ENCODE measurements at regions not wholly inside any gene's neighbourhood (a gene's known extent, or its start where the extent isn't known, plus 50 kb on each side); places are given as distances from the start of the nearest gene placed in this dataset.
"Not testable (repeated sequence)": the region's sequence is repeated elsewhere in the genome, so short reads cannot be mapped to it uniquely, and the experiment has no call there.

DNA sequence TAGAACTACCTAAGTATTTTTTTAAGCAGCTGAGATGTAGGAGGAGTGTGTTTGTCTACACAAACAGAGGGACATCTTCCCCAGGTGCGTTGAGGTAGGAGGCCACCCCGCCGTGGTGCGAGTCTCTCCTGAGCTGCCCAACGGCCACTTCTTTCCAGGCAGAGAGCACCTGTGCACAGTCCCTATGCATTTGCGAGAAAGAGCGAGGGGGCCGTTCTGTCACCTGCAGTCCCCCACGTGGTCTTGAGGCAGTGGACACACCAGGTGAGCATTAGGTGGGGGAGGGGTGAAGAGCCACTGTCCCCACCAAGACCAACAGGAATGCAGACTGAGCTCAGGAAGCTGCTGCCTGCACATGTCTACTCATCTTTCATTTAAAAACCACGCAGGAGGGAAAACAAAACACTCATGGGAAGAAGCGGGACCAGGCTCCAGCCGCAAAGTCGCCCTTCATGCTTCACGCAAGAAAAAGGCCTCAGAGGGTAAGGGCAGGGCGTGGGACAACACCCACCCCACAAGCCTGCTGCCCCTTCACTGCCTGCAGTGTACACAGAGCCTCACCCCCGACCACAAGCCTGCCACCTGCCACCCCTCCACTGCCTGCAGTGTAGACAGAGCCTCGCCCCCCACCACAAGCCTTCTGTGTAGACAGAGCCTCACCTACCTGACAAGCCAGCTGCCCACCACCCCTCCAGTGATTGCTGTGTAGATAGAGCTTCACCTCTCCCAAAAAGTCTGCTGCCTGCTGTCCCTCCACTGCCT, 142.0 kb downstream of the DLL1 start:
- Histone ChIP-seq H3K36me3 (no peaks in the 10 kb centered on the region), H3K4me1 (peaks cover 0 to 45% (median 7%) of the 10 kb centered on the region in 3 donors), H3K4me3 (no peak overlapping the region), H3K27me3 (peaks cover 7% of the 10 kb centered on the region), H3K9me3 (peaks cover 0 to 7% (median 0%) of the 10 kb centered on the region in 3 donors), H3K27ac (no peak overlapping the region)
- TF ChIP-seq POLR2A (IDR thresholded peaks at IDR 0.05): no peak
- TF ChIP-seq, protein P1, sequence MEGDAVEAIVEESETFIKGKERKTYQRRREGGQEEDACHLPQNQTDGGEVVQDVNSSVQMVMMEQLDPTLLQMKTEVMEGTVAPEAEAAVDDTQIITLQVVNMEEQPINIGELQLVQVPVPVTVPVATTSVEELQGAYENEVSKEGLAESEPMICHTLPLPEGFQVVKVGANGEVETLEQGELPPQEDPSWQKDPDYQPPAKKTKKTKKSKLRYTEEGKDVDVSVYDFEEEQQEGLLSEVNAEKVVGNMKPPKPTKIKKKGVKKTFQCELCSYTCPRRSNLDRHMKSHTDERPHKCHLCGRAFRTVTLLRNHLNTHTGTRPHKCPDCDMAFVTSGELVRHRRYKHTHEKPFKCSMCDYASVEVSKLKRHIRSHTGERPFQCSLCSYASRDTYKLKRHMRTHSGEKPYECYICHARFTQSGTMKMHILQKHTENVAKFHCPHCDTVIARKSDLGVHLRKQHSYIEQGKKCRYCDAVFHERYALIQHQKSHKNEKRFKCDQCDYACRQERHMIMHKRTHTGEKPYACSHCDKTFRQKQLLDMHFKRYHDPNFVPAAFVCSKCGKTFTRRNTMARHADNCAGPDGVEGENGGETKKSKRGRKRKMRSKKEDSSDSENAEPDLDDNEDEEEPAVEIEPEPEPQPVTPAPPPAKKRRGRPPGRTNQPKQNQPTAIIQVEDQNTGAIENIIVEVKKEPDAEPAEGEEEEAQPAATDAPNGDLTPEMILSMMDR (IDR thresholded peaks at IDR 0.05): no peak
- TF ChIP-seq POLR2AphosphoS5 (IDR thresholded peaks at IDR 0.05): no peak
- TF ChIP-seq EP300 (IDR thresholded peaks at IDR 0.05): no peak
- WGBS, 2 donors (ENCODE audit: low coverage in 1 of 2): 60 to 86% methylated on average over 1 to 8 of the region's 17 CpGs
- ATAC-seq: no peak

DNA sequence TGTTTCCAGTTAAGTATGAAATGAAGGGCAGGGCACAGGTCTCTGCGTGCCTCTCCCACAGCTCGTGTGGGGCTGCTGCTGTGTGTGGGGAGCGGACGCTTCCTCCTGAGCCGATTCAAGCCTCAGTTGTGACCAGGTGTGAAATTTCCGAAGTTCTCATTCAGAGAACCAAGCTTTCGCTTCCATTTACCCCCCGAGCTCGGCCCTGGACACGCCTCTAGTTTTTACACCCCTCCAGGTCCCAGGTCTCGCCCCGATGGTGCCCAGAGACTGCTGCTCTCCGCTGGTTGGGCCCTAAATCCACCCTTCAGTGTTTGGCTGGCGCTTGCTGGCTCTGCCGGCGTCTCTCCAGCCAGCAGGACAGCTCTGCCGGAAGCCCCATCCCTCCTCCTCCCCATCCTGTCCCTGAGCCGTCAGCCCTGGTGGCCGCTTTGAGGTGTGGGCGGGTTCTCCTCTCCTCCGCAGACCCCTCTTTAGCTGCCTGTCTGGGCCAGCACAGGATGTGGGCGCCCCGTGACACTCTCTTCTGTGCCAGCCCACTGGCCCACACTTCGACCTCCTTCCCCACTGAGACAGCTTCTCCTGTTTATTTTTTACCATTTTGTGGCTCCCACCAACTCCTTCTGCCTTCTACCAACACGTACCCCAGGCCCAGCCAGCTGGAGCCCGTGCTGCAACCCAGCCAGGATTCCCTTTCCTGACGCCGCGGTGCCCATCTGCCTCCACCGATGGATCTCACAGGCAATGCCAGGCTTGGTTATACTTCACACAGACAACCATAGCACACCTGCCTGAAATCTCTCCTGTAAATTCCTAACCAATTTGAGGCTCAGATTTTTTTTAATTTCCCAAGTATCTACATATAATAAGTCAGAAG, 142.8 kb downstream of the DLL1 start:
- no peak overlapping the region for H3K4me3 ChIP-seq
- H3K4me1 ChIP-seq: peaks cover 0 to 38% (median 7%) of the 10 kb centered on the region in 3 donors
- H3K36me3 ChIP-seq: no peaks in the 10 kb centered on the region
- WGBS, 2 donors (ENCODE audit: low coverage in 1 of 2): 58 to 67% methylated on average over 20 to 25 of the region's 30 CpGs
- no peak for ATAC-seq
- TF ChIP-seq, protein P1 (IDR thresholded peaks at IDR 0.05): no peak
- TF ChIP-seq POLR2AphosphoS5 (IDR thresholded peaks at IDR 0.05) (no peak), EP300 (IDR thresholded peaks at IDR 0.05) (no peak), POLR2A (IDR thresholded peaks at IDR 0.05) (no peak)
- H3K27ac ChIP-seq: peak overlapping the region in 1 of 4 donors; percentile 45
- no peaks in the 10 kb centered on the region for H3K27me3 ChIP-seq
- peaks cover 0 to 11% (median 0%) of the 10 kb centered on the region in 3 donors for H3K9me3 ChIP-seq

DNA sequence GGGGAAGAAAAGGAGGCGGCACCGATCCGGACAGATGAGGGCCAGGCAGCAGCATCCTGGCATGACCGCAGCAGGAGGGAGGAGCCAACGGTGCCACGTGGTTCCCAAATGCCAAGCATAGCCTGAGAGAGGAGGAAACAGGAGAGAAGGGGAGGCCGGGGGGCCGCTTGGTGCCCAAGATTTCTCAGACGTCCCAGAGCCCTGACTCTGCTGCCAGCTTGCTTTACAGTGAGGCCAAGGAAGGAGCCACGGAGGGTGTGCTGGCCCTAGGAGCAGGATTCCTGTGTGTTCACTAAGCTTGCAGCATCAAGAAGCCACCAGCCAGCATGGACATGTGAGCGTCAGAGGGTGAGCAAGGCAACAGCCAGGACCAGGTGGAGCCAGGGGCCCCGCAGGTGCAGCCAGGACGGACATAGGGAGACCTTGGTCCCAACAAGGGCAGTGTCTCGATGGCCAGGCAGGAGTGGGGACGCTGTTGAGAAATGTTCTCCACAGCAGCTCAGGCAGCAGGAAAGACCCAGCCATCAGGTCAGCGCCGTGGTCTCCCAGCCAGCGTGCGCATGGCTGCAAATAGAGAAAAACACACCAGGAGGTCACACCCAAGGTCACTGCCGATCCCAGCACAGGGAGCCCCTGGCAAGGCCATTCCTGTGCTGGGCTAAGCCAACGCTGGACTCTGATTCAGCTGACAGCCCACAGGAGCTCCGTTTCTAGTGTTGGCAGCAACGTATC, 143.7 kb downstream of the DLL1 start:
- H3K9me3 ChIP-seq: peaks cover 0 to 11% (median 0%) of the 10 kb centered on the region in 3 donors
- H3K36me3 ChIP-seq: no peaks in the 10 kb centered on the region
- peak overlapping the region in 1 of 2 donors; percentile 10 for H3K4me3 ChIP-seq
- H3K4me1 ChIP-seq: peaks cover 0 to 30% (median 0%) of the 10 kb centered on the region in 3 donors
- no peak for ATAC-seq
- TF ChIP-seq, protein P1 (IDR thresholded peaks at IDR 0.05): no peak
- TF ChIP-seq EP300 (IDR thresholded peaks at IDR 0.05) (no peak), POLR2A (IDR thresholded peaks at IDR 0.05) (no peak), POLR2AphosphoS5 (IDR thresholded peaks at IDR 0.05) (no peak)
- 83% methylated on average over 7 of the region's 23 CpGs; no CpG with 5 or more reads in 1 of the 2 donors for WGBS, 2 donors (ENCODE audit: low coverage in 1 of 2)
- H3K27ac ChIP-seq: peak overlapping the region in 1 of 4 donors; percentile 45
- no peaks in the 10 kb centered on the region for H3K27me3 ChIP-seq

DNA sequence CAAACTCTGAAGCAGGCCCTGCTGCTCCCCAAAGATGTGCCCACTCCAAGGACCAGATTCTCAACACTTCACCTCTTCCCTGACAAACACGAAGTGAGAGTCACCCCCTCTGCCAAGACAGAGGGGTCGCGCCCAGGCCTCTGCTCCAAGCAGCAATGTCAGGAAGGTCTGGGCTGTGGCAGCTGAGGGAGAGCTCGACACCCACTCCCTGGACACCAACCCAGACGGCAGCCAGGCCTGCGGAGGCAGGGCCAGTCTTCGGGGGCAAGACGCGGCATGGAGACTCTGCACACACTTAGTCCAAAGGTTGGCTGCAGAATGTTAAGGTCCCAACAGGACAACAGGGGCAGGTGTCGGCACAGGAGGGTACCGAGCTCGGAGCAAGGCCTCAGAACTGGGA, 144.2 kb downstream of the DLL1 start:
- TF ChIP-seq POLR2AphosphoS5 (IDR thresholded peaks at IDR 0.05) (no peak), POLR2A (IDR thresholded peaks at IDR 0.05) (no peak), EP300 (IDR thresholded peaks at IDR 0.05) (no peak)
- TF ChIP-seq, protein P1 (IDR thresholded peaks at IDR 0.05): no peak
- ATAC-seq: no peak
- peaks cover 0 to 27% (median 0%) of the 10 kb centered on the region in 3 donors for H3K4me1 ChIP-seq
- H3K27me3 ChIP-seq: no peaks in the 10 kb centered on the region
- H3K9me3 ChIP-seq: peaks cover 0 to 11% (median 0%) of the 10 kb centered on the region in 3 donors
- WGBS, 2 donors (ENCODE audit: low coverage in 1 of 2): 52% methylated on average over 4 of the region's 12 CpGs; no CpG with 5 or more reads in 1 of the 2 donors
- H3K27ac ChIP-seq: peak overlapping the region in 1 of 4 donors; percentile 45
- no peak overlapping the region for H3K4me3 ChIP-seq
- H3K36me3 ChIP-seq: no peaks in the 10 kb centered on the region

DNA sequence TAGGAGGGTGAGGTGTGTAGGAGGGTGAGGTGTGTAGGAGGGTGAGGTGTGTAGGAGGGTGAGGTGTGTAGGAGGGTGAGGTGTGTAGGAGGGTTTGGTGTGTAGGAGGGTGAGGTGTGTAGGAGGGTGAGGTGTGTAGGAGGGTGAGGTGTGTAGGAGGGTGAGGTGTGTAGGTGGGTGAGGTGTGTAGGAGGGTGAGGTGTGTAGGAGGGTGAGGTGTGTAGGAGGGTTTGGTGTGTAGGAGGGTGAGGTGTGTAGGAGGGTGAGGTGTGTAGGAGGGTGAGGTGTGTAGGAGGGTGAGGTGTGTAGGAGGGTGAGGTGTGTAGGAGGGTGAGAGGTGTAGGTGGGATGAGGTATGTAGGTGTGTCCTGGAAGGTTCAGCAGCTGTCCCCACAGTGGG, 144.7 kb downstream of the DLL1 start:
- H3K27me3 ChIP-seq, ATAC-seq, H3K36me3 ChIP-seq, H3K4me3 ChIP-seq, H3K27ac ChIP-seq: not testable (repeated sequence)
- peaks cover 0 to 21% (median 0%) of the 10 kb centered on the region in 3 donors for H3K4me1 ChIP-seq
- peaks cover 0 to 11% (median 0%) of the 10 kb centered on the region in 3 donors for H3K9me3 ChIP-seq

DNA sequence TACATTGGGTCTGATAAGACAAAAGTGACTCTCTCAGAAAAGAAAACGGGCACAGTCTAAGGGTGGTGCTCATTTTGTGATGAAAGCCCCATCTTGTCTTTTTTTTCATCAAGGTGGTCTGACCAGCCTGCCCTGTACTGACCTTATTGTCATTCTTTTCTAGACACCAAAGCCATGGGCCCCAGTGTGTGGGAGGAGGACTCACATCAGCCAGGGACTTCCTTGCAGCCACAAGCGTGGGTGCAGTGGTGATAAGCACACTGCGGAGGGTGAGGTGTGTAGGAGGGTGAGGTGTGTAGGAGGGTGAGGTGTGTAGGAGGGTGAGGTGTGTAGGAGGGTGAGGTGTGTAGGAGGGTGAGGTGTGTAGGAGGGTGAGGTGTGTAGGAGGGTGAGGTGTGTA, 145.2 kb downstream of the DLL1 start:
- H3K4me3 ChIP-seq, ATAC-seq, H3K27ac ChIP-seq, H3K27me3 ChIP-seq, H3K36me3 ChIP-seq: not testable (repeated sequence)
- WGBS, 2 donors (ENCODE audit: low coverage in 1 of 2): 46% methylated on average over 1 of the region's 3 CpGs; no CpG with 5 or more reads in 1 of the 2 donors
- peaks cover 0 to 11% (median 0%) of the 10 kb centered on the region in 3 donors for H3K9me3 ChIP-seq
- H3K4me1 ChIP-seq: peaks cover 0 to 20% (median 0%) of the 10 kb centered on the region in 3 donors

Measured in gastroesophageal sphincter (tissue), 4 donors.